GM23338 (cell line): ENCODE measurements at regions not wholly inside any gene's neighbourhood (a gene's known extent, or its start where the extent isn't known, plus 50 kb on each side); places are given as distances from the start of the nearest gene placed in this dataset.

Source experiments
- ATAC-seq: fragments of 200-7000 bp; cut with Tn5 transposase; 3 replicates; pipeline ENCODE4 v1.9.1; 2020
- DNase-seq: peaks from one replicate; pipeline ENCODE4 v3.0.0-alpha.2; 2015; ENCODE audit warnings: low spot score
- H2AFZ ChIP-seq: fragments of 200-600 bp; sonication (generic); 2 replicates; pipeline ENCODE4 v1.8.0; 2016; ENCODE audit warnings: antibody characterized with exemption, mild to moderate bottlenecking, moderate library complexity
- H3F3A ChIP-seq: fragments of 200-600 bp; sonication (generic); replicated peaks from 2 replicates; pipeline ENCODE4 v1.8.0; 2017; ENCODE audit warnings: antibody characterized with exemption, mixed run types, low read depth
- H3K27ac ChIP-seq: fragments of 200-600 bp; sonication (generic); 2 replicates; pipeline ENCODE4 v1.6.1; 2016; ENCODE audit warnings: low read depth
- H3K27me3 ChIP-seq: fragments of 200-600 bp; sonication (generic); 2 replicates; pipeline ENCODE4 v1.8.0; 2016; ENCODE audit warnings: mild to moderate bottlenecking, mixed run types, moderate library complexity; ENCODE audit not compliant: insufficient read depth
- H3K36me3 ChIP-seq: fragments of 200-600 bp; sonication (generic); 2 replicates; pipeline ENCODE4 v1.8.0; 2016; ENCODE audit warnings: mild to moderate bottlenecking; ENCODE audit not compliant: insufficient read depth
- H3K4me1 ChIP-seq: fragments of 200-600 bp; sonication (generic); 2 replicates; pipeline ENCODE4 v1.8.0; 2016; ENCODE audit warnings: mild to moderate bottlenecking, moderate library complexity; ENCODE audit not compliant: insufficient read depth
- H3K4me2 ChIP-seq: fragments of 200-600 bp; sonication (generic); 2 replicates; pipeline ENCODE4 v1.7.1; 2017; ENCODE audit warnings: mixed run types
- H3K4me3 ChIP-seq: fragments of 200-600 bp; sonication (generic); 2 replicates; pipeline ENCODE4 v1.6.1; 2016; ENCODE audit warnings: mixed run types
- H3K79me2 ChIP-seq: fragments of 200-600 bp; sonication (generic); replicated peaks from 2 replicates; pipeline ENCODE4 v1.8.0; 2017; ENCODE audit warnings: mild to moderate bottlenecking; ENCODE audit not compliant: insufficient read depth
- H3K9me2 ChIP-seq: fragments of 200-600 bp; sonication (generic); 2 replicates; pipeline ENCODE4 v1.8.0; 2017; ENCODE audit not compliant: insufficient read depth
- H4K20me1 ChIP-seq: fragments of 200-600 bp; sonication (generic); replicated peaks from 2 replicates; pipeline ENCODE4 v1.8.0; 2017; ENCODE audit warnings: mild to moderate bottlenecking; ENCODE audit not compliant: insufficient read depth
- H3K27ac Mint-ChIP-seq: 2 replicates; pipeline ENCODE4 v1.8.0; 2020; ENCODE audit warnings: inconsistent platforms, mild to moderate bottlenecking, moderate library complexity, mixed read lengths
- H3K27me3 Mint-ChIP-seq: 3 replicates; pipeline ENCODE4 v1.8.0; 2022; ENCODE audit warnings: low read depth, mild to moderate bottlenecking, moderate library complexity, mixed read lengths, inconsistent platforms; ENCODE audit not compliant: insufficient read depth, poor library complexity
- H3K36me3 Mint-ChIP-seq: 3 replicates; pipeline ENCODE4 v1.8.0; 2021; ENCODE audit warnings: low read depth, mild to moderate bottlenecking, inconsistent platforms, moderate library complexity, mixed read lengths
- H3K4me1 Mint-ChIP-seq: 3 replicates; pipeline ENCODE4 v1.8.0; 2020; ENCODE audit warnings: mild to moderate bottlenecking, inconsistent platforms, mixed read lengths
- H3K4me3 Mint-ChIP-seq: 3 replicates; pipeline ENCODE4 v1.8.0; 2021; ENCODE audit warnings: moderate library complexity, mild to moderate bottlenecking, inconsistent platforms, mixed read lengths
- H3K9me3 Mint-ChIP-seq: 3 replicates; pipeline ENCODE4 v1.8.0; 2020; ENCODE audit warnings: moderate library complexity, mild to moderate bottlenecking, inconsistent platforms, mixed read lengths
- CREB1 ChIP-seq: fragments of 250-450 bp; sonication (Bioruptor Pico); IDR thresholded peaks from 2 replicates; pipeline ENCODE4 v1.5.0; 2020; ENCODE audit warnings: low read depth, mild to moderate bottlenecking, moderate library complexity
- EZH2 ChIP-seq: fragments of 200-600 bp; sonication (generic); IDR thresholded peaks from one replicate; pipeline ENCODE4 v1.8.0; 2017; ENCODE audit warnings: antibody characterized with exemption, mild to moderate bottlenecking, low read depth; ENCODE audit not compliant: unreplicated experiment
- EZH2phosphoT487 ChIP-seq: fragments of 200-600 bp; sonication (generic); IDR thresholded peaks from one replicate; pipeline ENCODE4 v1.8.1; 2018; ENCODE audit warnings: antibody characterized with exemption; ENCODE audit not compliant: unreplicated experiment
- JUNB ChIP-seq: IDR thresholded peaks from one replicate; pipeline ENCODE4 v1.6.1; 2016; ENCODE audit warnings: antibody characterized with exemption; ENCODE audit not compliant: unreplicated experiment
- NANOG ChIP-seq: IDR thresholded peaks from 2 replicates; pipeline ENCODE4 v1.6.1; 2016; ENCODE audit warnings: antibody characterized with exemption, borderline replicate concordance
- POLR2AphosphoS5 ChIP-seq: IDR thresholded peaks from 2 replicates; pipeline ENCODE4 v1.6.1; 2016; ENCODE audit warnings: antibody characterized with exemption, low read depth
- STAT1 ChIP-seq: IDR thresholded peaks from one replicate; pipeline ENCODE4 v1.6.1; 2016; ENCODE audit warnings: antibody characterized with exemption; ENCODE audit not compliant: unreplicated experiment
- ZNF114 ChIP-seq: fragments of 250-450 bp; sonication (Bioruptor Pico); IDR thresholded peaks from 2 replicates; pipeline ENCODE4 v1.5.0; 2020; ENCODE audit warnings: mild to moderate bottlenecking, moderate library complexity
- ZNF331 ChIP-seq: fragments of 250-450 bp; sonication (Bioruptor Pico); IDR thresholded peaks from 2 replicates; pipeline ENCODE4 v1.5.0; 2020; ENCODE audit warnings: low read depth, mild to moderate bottlenecking, moderate library complexity
- TF ChIP-seq, protein P1 (sequence below): IDR thresholded peaks from 2 replicates; pipeline ENCODE4 v1.6.1; 2016; ENCODE audit warnings: antibody characterized with exemption
- TF ChIP-seq, protein P2 (sequence below): fragments of 250-450 bp; sonication (Bioruptor Pico); IDR thresholded peaks from 2 replicates; pipeline ENCODE4 v1.5.0; 2020; ENCODE audit warnings: mild to moderate bottlenecking, moderate library complexity
- TF ChIP-seq, protein P3 (sequence below), 2 experiments: fragments of 200-600 bp in 1 of 2; sonication (generic) in 1 of 2; conservative IDR thresholded peaks; 2 replicates each; pipeline versions ENCODE4 v1.5.1 to v1.6.1; 2016 to 2017; ENCODE audit warnings: antibody characterized with exemption in 2 of 2, low read depth in 2 of 2, mild to moderate bottlenecking in 2 of 2, moderate library complexity in 1 of 2
- TF ChIP-seq, protein P4 (sequence below): IDR thresholded peaks from one replicate; pipeline ENCODE4 v1.6.1; 2018; ENCODE audit warnings: antibody characterized with exemption; ENCODE audit not compliant: unreplicated experiment

DNA sequence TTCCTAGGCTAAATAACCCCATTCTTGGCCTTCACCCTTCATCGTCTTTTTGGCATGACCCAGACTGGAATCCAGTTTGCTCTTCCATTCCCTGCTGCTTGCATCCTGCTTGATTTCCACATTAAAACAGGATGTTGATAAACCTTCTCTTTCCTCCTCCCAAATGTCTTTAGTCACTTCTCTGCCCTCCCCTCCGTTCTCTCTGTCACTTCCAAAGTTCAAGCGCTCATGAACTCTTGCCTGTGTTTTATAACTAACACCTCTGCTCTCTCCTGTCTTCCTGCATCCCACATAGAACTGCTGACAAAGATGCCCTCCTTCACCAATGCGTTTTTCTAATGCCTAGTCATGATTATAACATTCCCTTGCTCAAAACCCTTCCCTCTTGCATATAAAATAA is 65.6 kb upstream of the SLC44A3 start (continued):
- TF ChIP-seq CREB1 (CRISPR knock-in tag): no peak
- TF ChIP-seq ZNF114 (CRISPR knock-in tag): no peak
- no peak for TF ChIP-seq POLR2AphosphoS5

DNA sequence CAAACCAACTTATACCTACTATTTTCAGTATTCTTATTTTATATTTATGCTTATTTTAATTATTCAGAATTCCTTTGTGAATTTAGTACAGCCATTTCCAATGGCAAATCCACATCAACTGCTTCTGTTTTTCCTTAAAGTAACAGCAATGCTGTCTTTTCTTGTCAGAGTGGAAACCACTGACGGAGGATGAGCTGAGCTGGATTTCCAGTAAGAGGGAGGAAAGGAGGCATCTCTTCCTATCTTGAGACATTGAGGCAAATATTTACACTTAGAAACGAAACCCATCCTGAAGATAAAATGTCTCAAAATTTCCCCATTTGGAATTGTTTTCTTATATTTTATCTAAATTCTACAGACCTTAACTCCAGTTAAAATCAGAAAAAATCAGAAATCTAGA is 66.1 kb upstream of the SLC44A3 start:
- no peaks in the 10 kb centered on the region for H3K27me3 ChIP-seq
- H3F3A ChIP-seq: no peaks in the 10 kb centered on the region
- no peak for TF ChIP-seq NANOG
- TF ChIP-seq ZNF331 (CRISPR knock-in tag): no peak
- TF ChIP-seq, protein P1, sequence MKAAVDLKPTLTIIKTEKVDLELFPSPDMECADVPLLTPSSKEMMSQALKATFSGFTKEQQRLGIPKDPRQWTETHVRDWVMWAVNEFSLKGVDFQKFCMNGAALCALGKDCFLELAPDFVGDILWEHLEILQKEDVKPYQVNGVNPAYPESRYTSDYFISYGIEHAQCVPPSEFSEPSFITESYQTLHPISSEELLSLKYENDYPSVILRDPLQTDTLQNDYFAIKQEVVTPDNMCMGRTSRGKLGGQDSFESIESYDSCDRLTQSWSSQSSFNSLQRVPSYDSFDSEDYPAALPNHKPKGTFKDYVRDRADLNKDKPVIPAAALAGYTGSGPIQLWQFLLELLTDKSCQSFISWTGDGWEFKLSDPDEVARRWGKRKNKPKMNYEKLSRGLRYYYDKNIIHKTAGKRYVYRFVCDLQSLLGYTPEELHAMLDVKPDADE: no peak
- TF ChIP-seq, protein P2, sequence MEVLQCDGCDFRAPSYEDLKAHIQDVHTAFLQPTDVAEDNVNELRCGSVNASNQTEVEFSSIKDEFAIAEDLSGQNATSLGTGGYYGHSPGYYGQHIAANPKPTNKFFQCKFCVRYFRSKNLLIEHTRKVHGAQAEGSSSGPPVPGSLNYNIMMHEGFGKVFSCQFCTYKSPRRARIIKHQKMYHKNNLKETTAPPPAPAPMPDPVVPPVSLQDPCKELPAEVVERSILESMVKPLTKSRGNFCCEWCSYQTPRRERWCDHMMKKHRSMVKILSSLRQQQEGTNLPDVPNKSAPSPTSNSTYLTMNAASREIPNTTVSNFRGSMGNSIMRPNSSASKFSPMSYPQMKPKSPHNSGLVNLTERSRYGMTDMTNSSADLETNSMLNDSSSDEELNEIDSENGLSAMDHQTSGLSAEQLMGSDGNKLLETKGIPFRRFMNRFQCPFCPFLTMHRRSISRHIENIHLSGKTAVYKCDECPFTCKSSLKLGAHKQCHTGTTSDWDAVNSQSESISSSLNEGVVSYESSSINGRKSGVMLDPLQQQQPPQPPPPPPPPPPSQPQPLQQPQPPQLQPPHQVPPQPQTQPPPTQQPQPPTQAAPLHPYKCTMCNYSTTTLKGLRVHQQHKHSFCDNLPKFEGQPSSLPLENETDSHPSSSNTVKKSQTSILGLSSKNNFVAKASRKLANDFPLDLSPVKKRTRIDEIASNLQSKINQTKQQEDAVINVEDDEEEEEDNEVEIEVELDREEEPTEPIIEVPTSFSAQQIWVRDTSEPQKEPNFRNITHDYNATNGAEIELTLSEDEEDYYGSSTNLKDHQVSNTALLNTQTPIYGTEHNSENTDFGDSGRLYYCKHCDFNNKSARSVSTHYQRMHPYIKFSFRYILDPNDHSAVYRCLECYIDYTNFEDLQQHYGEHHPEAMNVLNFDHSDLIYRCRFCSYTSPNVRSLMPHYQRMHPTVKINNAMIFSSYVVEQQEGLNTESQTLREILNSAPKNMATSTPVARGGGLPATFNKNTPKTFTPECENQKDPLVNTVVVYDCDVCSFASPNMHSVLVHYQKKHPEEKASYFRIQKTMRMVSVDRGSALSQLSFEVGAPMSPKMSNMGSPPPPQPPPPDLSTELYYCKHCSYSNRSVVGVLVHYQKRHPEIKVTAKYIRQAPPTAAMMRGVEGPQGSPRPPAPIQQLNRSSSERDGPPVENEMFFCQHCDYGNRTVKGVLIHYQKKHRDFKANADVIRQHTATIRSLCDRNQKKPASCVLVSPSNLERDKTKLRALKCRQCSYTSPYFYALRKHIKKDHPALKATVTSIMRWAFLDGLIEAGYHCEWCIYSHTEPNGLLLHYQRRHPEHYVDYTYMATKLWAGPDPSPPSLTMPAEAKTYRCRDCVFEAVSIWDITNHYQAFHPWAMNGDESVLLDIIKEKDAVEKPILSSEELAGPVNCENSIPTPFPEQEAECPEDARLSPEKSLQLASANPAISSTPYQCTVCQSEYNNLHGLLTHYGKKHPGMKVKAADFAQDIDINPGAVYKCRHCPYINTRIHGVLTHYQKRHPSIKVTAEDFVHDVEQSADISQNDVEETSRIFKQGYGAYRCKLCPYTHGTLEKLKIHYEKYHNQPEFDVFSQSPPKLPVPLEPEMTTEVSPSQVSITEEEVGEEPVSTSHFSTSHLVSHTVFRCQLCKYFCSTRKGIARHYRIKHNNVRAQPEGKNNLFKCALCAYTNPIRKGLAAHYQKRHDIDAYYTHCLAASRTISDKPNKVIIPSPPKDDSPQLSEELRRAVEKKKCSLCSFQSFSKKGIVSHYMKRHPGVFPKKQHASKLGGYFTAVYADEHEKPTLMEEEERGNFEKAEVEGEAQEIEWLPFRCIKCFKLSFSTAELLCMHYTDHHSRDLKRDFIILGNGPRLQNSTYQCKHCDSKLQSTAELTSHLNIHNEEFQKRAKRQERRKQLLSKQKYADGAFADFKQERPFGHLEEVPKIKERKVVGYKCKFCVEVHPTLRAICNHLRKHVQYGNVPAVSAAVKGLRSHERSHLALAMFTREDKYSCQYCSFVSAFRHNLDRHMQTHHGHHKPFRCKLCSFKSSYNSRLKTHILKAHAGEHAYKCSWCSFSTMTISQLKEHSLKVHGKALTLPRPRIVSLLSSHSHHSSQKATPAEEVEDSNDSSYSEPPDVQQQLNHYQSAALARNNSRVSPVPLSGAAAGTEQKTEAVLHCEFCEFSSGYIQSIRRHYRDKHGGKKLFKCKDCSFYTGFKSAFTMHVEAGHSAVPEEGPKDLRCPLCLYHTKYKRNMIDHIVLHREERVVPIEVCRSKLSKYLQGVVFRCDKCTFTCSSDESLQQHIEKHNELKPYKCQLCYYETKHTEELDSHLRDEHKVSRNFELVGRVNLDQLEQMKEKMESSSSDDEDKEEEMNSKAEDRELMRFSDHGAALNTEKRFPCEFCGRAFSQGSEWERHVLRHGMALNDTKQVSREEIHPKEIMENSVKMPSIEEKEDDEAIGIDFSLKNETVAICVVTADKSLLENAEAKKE (CRISPR knock-in tag): no peak
- TF ChIP-seq EZH2: no peak
- TF ChIP-seq ZNF114 (CRISPR knock-in tag): no peak
- no peak for TF ChIP-seq POLR2AphosphoS5
- TF ChIP-seq JUNB: no peak
- TF ChIP-seq CREB1 (CRISPR knock-in tag): no peak
- TF ChIP-seq EZH2phosphoT487: no peak
- TF ChIP-seq, protein P3, sequence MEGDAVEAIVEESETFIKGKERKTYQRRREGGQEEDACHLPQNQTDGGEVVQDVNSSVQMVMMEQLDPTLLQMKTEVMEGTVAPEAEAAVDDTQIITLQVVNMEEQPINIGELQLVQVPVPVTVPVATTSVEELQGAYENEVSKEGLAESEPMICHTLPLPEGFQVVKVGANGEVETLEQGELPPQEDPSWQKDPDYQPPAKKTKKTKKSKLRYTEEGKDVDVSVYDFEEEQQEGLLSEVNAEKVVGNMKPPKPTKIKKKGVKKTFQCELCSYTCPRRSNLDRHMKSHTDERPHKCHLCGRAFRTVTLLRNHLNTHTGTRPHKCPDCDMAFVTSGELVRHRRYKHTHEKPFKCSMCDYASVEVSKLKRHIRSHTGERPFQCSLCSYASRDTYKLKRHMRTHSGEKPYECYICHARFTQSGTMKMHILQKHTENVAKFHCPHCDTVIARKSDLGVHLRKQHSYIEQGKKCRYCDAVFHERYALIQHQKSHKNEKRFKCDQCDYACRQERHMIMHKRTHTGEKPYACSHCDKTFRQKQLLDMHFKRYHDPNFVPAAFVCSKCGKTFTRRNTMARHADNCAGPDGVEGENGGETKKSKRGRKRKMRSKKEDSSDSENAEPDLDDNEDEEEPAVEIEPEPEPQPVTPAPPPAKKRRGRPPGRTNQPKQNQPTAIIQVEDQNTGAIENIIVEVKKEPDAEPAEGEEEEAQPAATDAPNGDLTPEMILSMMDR (conservative IDR thresholded peaks at IDR 0.05; ENCODE audit: low read depth in 2 of 2): no peak
- no peak for TF ChIP-seq STAT1
- TF ChIP-seq, protein P4, sequence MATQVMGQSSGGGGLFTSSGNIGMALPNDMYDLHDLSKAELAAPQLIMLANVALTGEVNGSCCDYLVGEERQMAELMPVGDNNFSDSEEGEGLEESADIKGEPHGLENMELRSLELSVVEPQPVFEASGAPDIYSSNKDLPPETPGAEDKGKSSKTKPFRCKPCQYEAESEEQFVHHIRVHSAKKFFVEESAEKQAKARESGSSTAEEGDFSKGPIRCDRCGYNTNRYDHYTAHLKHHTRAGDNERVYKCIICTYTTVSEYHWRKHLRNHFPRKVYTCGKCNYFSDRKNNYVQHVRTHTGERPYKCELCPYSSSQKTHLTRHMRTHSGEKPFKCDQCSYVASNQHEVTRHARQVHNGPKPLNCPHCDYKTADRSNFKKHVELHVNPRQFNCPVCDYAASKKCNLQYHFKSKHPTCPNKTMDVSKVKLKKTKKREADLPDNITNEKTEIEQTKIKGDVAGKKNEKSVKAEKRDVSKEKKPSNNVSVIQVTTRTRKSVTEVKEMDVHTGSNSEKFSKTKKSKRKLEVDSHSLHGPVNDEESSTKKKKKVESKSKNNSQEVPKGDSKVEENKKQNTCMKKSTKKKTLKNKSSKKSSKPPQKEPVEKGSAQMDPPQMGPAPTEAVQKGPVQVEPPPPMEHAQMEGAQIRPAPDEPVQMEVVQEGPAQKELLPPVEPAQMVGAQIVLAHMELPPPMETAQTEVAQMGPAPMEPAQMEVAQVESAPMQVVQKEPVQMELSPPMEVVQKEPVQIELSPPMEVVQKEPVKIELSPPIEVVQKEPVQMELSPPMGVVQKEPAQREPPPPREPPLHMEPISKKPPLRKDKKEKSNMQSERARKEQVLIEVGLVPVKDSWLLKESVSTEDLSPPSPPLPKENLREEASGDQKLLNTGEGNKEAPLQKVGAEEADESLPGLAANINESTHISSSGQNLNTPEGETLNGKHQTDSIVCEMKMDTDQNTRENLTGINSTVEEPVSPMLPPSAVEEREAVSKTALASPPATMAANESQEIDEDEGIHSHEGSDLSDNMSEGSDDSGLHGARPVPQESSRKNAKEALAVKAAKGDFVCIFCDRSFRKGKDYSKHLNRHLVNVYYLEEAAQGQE: no peak
- H3K4me1 ChIP-seq: peaks cover 15% of the 10 kb centered on the region
- no peaks in the 10 kb centered on the region for H3K79me2 ChIP-seq
- H3K9me2 ChIP-seq: no peaks in the 10 kb centered on the region
- H3K27ac ChIP-seq: no peak overlapping the region
- DNase-seq (no peak), ATAC-seq (no peak)
- no peak overlapping the region for H3K4me2 ChIP-seq
- H3K9me3 Mint-ChIP-seq: peaks cover 8% of the 10 kb centered on the region; the same call in 2 of the 3 replicates
- H3K4me3 Mint-ChIP-seq: no peak overlapping the region
- H3K4me1 Mint-ChIP-seq: peaks cover 12% of the 10 kb centered on the region
- H4K20me1 ChIP-seq: no peaks in the 10 kb centered on the region
- no peak overlapping the region for H2AFZ ChIP-seq
- no peaks in the 10 kb centered on the region for H3K36me3 Mint-ChIP-seq
- no peaks in the 10 kb centered on the region for H3K36me3 ChIP-seq
- H3K4me3 ChIP-seq: no peak overlapping the region
- H3K27me3 Mint-ChIP-seq: no peaks in the 10 kb centered on the region
- no peak overlapping the region for H3K27ac Mint-ChIP-seq
